Activated CD4-positive, alpha-beta T cell treated with anti-CD3 and anti-CD28 coated beads, Interleukin-2, amount 10 ng/mL, durations not matched to agents 24 days and 14 days (primary cell): ENCODE measurements at regions not wholly inside any gene's neighbourhood (a gene's known extent, or its start where the extent isn't known, plus 50 kb on each side); places are given as distances from the start of the nearest gene placed in this dataset.

Source experiments
- DNase-seq: peaks from one replicate; pipeline ENCODE4 v3.0.0; 2022
- H3K27ac Mint-ChIP-seq: one replicate; pipeline ENCODE4 v1.8.0; 2022; ENCODE audit warnings: mild to moderate bottlenecking, mixed read lengths
- H3K27me3 Mint-ChIP-seq: one replicate; pipeline ENCODE4 v1.8.0; 2022; ENCODE audit warnings: mixed read lengths
- H3K36me3 Mint-ChIP-seq: one replicate; pipeline ENCODE4 v1.8.0; 2022; ENCODE audit warnings: low read depth, mild to moderate bottlenecking, mixed read lengths
- H3K4me1 Mint-ChIP-seq: one replicate; pipeline ENCODE4 v1.8.0; 2021; ENCODE audit warnings: mixed read lengths
- H3K4me3 Mint-ChIP-seq: one replicate; pipeline ENCODE4 v1.8.0; 2022; ENCODE audit warnings: mild to moderate bottlenecking, moderate library complexity, mixed read lengths
- H3K9me3 Mint-ChIP-seq: one replicate; pipeline ENCODE4 v1.8.0; 2021; ENCODE audit warnings: mixed read lengths
- intact Hi-C: fragments of 100-400 bp; cut with micrococcal nuclease; formaldehyde crosslinking; loops from one replicate; pipeline ENCODE4 v1.15.1; 2023

DNA sequence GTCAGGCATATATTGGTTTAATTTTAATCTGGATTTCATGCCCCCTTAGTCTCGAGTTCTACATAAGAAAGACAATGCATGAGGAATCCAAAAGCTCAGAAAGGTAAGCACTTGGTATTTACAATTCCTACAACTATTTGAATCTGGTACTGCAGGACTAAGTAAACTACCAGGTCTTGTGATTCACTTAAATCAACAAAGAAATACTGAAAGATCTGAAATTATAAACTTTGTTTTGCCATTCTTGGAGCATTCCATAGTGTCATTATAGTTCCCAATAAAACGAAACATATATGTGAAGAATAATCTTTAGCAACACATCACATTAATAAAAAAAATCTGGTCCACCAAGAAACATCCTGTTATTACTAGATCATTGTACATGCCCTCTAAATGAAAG lies 482.3 kb downstream of the ANKRD50 start:
- Mint-ChIP-seq H3K36me3 (no peaks in the 10 kb centered on the region), H3K4me1 (no peaks in the 10 kb centered on the region), H3K4me3 (no peak overlapping the region), H3K27ac (no peak overlapping the region), H3K27me3 (no peaks in the 10 kb centered on the region), H3K9me3 (no peaks in the 10 kb centered on the region)
- intact Hi-C loops, result no loop called here
- DNase-seq, result no peak

GRCh38 chr4:124234771-124235170 lies 477.8 kb downstream of the ANKRD50 start:
- intact Hi-C loops, result no loop called here
- Mint-ChIP-seq H3K4me3 (no peak overlapping the region), H3K4me1 (no peaks in the 10 kb centered on the region), H3K27ac (no peak overlapping the region), H3K36me3 (no peaks in the 10 kb centered on the region), H3K9me3 (no peaks in the 10 kb centered on the region), H3K27me3 (no peaks in the 10 kb centered on the region)
- no peak for DNase-seq

DNA sequence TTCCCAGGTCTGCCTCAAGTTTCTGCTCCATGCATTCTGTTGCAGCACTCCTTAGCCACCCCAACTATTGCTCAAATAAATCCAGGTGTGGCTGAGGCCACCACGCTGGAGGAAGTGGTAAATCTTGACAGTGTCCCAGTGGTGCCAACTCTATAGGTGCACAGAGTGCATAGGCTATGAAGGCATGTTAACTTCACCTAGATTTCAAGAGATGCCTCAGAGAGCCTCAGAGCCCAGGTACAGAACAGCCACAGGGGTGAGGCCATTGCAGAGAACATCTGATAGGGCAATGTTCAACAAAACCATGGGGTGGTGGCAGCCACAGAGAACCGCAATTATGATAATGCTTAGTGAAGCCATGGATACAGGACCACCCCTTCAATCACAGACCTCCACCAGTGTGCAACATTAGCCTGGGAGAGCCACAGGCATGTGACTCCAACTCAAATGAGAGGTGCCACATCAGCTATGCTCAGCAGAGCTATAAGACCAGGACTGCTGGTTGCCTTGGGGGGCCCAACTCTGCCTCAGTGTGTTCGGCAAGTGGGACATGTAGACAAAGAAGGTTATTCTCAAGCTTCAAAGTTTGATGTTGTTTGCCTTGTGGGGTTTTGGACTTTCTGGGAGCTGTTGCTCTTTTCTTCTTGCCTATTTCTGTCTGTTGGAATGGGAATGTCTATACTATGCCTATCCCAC lies 468.7 kb downstream of the ANKRD50 start:
- H3K36me3 Mint-ChIP-seq, result no peaks in the 10 kb centered on the region
- H3K4me1 Mint-ChIP-seq, result no peaks in the 10 kb centered on the region
- no peak overlapping the region for H3K27ac Mint-ChIP-seq
- intact Hi-C loops, result no loop called here
- H3K4me3 Mint-ChIP-seq, result no peak overlapping the region
- no peaks in the 10 kb centered on the region for H3K9me3 Mint-ChIP-seq
- DNase-seq, result no peak
- no peaks in the 10 kb centered on the region for H3K27me3 Mint-ChIP-seq

- no peak for DNase-seq
- H3K27me3 Mint-ChIP-seq, result peaks cover 3% of the 10 kb centered on the region
- no peak overlapping the region for H3K27ac Mint-ChIP-seq
- no peaks in the 10 kb centered on the region for H3K4me1 Mint-ChIP-seq
- H3K9me3 Mint-ChIP-seq, result no peaks in the 10 kb centered on the region
- no peaks in the 10 kb centered on the region for H3K36me3 Mint-ChIP-seq
- intact Hi-C loops, result no loop called here
- no peak overlapping the region for H3K4me3 Mint-ChIP-seq
These were observed 459.5 kb downstream of the ANKRD50 start for GRCh38 chr4:124253080-124253479.

DNA sequence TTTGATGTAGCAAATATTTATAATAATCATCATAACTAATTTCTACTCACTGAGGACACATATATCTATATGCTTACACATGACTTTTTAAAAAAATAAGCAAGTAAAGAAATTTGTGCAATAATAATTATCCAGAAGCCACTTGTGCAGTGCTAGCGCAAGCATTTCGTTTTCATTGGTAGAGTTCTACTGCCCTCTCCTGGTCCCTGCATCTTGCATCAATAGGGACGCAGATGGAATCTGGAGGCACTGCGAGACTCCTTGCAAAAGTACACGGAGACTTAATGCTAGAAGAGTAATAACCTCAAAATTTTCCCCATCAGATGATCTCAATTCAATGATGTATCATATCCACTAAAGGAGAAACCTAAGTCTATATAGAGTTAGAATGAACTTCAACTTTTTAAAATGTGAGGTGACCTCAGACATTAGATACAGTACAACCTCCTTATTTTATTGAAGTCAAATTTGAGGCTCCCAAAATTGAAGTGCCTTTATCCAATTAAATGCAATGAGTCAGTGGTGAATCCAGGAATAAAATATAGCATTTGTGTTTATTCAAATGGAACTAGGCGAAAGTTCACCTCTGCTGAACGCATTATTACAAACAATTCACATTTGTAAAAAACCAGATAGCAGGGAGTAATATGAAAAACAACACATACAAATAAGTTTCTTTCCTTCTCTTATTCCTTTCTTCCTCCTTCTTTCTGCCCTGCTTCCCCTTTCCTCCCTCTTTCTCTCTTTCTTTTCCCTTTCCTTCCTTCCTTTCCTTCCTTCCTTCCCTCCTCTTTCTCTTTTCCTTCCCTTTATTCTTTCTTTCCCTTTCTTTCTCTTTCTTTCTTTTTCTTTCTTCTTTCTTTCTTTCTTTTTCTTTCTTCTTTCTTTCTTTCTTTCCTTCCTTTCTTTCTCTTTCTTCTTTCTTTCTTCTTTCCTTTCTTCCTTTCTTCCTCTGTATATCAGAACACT lies 450.0 kb downstream of the ANKRD50 start:
- Mint-ChIP-seq H3K27ac (no peak overlapping the region), H3K4me1 (no peaks in the 10 kb centered on the region), H3K36me3 (no peaks in the 10 kb centered on the region), H3K9me3 (no peaks in the 10 kb centered on the region), H3K27me3 (peaks cover 4% of the 10 kb centered on the region), H3K4me3 (no peak overlapping the region)
- intact Hi-C loops, result loop anchor here (2.0 to 5.0 kb wide), 3 partner anchors 490 to 1305 kb away; no protein-coding TSS in a partner anchor
- peak; percentile 82 for DNase-seq

GRCh38 chr4:124265701-124266100 lies 446.8 kb downstream of the ANKRD50 start:
- Mint-ChIP-seq H3K9me3 (no peaks in the 10 kb centered on the region), H3K27me3 (no peaks in the 10 kb centered on the region), H3K27ac (no peak overlapping the region), H3K4me3 (no peak overlapping the region), H3K36me3 (no peaks in the 10 kb centered on the region), H3K4me1 (no peaks in the 10 kb centered on the region)
- intact Hi-C loops, result no loop called here
- DNase-seq, result no peak

DNA sequence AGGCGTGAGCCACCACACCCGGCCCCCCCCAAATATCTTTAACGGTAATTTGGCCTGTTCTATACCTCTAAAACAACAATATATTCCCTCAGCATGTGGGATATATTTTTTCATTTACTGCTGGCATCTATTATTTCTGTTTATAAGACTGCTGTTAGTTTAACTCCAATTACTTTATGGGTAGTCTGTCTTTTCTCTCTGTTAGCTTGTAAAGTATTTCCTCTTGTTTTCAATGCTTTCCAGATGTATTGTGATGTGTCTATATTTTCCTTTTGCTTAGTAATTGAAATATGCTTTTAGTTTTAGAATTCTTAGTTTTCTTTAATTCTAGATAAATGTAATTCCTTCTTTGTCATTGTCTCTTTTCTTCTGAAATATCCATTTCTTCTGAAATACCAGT lies 445.8 kb downstream of the ANKRD50 start:
- no peak overlapping the region for H3K27ac Mint-ChIP-seq
- no peaks in the 10 kb centered on the region for H3K27me3 Mint-ChIP-seq
- intact Hi-C loops, result no loop called here
- DNase-seq, result no peak
- no peaks in the 10 kb centered on the region for H3K4me1 Mint-ChIP-seq
- H3K9me3 Mint-ChIP-seq, result no peaks in the 10 kb centered on the region
- no peak overlapping the region for H3K4me3 Mint-ChIP-seq
- no peaks in the 10 kb centered on the region for H3K36me3 Mint-ChIP-seq

- Mint-ChIP-seq H3K27ac (no peak overlapping the region), H3K27me3 (no peaks in the 10 kb centered on the region), H3K4me3 (no peak overlapping the region), H3K36me3 (no peaks in the 10 kb centered on the region), H3K4me1 (no peaks in the 10 kb centered on the region), H3K9me3 (no peaks in the 10 kb centered on the region)
- intact Hi-C loops, result no loop called here
- DNase-seq, result no peak
These were observed 436.1 kb downstream of the ANKRD50 start for GRCh38 chr4:124276461-124276860.

- H3K9me3 Mint-ChIP-seq, result no peaks in the 10 kb centered on the region
- no peaks in the 10 kb centered on the region for H3K36me3 Mint-ChIP-seq
- no peak overlapping the region for H3K4me3 Mint-ChIP-seq
These were observed 434.8 kb downstream of the ANKRD50 start for GRCh38 chr4:124277691-124278090.

DNA sequence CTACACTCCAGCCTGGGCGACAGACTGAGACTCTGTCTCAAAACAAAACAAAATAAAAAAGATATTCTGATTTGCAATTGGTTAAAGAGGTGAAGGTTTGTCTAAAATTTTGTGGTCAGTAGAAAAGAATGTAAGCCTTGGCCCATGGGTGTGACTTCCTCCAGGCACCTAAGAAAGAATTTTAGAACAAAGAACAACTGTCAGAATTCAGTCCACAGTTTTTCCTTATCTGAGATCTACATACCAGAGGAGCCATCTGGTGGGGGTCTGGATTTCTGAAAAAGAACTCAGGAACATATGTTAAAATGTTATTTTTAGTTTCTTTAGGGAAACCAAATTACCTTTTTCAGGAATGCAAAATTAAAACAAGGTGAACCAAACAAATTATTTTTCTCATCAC lies 434.1 kb downstream of the ANKRD50 start:
- intact Hi-C loops, result no loop called here
- Mint-ChIP-seq H3K27me3 (no peaks in the 10 kb centered on the region), H3K4me1 (no peaks in the 10 kb centered on the region), H3K4me3 (no peak overlapping the region), H3K36me3 (no peaks in the 10 kb centered on the region), H3K27ac (no peak overlapping the region), H3K9me3 (no peaks in the 10 kb centered on the region)
- DNase-seq, result no peak

More at GRCh38 chr4:124277691-124278090, 434.8 kb downstream of the ANKRD50 start:
- no peaks in the 10 kb centered on the region for H3K27me3 Mint-ChIP-seq
- H3K4me1 Mint-ChIP-seq, result no peaks in the 10 kb centered on the region
- intact Hi-C loops, result no loop called here
- no peak for DNase-seq
- H3K27ac Mint-ChIP-seq, result no peak overlapping the region

GRCh38 chr4:124279741-124280140 lies 432.8 kb downstream of the ANKRD50 start:
- H3K4me1 Mint-ChIP-seq, result no peaks in the 10 kb centered on the region
- H3K27me3 Mint-ChIP-seq, result no peaks in the 10 kb centered on the region
- DNase-seq, result no peak
- no peaks in the 10 kb centered on the region for H3K36me3 Mint-ChIP-seq
- no peak overlapping the region for H3K27ac Mint-ChIP-seq
- H3K9me3 Mint-ChIP-seq, result no peaks in the 10 kb centered on the region
- intact Hi-C loops, result no loop called here
- no peak overlapping the region for H3K4me3 Mint-ChIP-seq

GRCh38 chr4:124282301-124282898 lies 430.1 kb downstream of the ANKRD50 start:
- no peaks in the 10 kb centered on the region for H3K36me3 Mint-ChIP-seq
- no peaks in the 10 kb centered on the region for H3K4me1 Mint-ChIP-seq

GRCh38 chr4:124288706-124289486 lies 423.6 kb downstream of the ANKRD50 start:
- no peaks in the 10 kb centered on the region for H3K4me1 Mint-ChIP-seq
- H3K27me3 Mint-ChIP-seq, result no peaks in the 10 kb centered on the region
- H3K36me3 Mint-ChIP-seq, result no peaks in the 10 kb centered on the region
- intact Hi-C loops, result no loop called here
- no peak overlapping the region for H3K27ac Mint-ChIP-seq
- DNase-seq, result no peak
- H3K4me3 Mint-ChIP-seq, result no peak overlapping the region
- H3K9me3 Mint-ChIP-seq, result no peaks in the 10 kb centered on the region

More at GRCh38 chr4:124282301-124282898, 430.1 kb downstream of the ANKRD50 start:
- Mint-ChIP-seq H3K27ac (no peak overlapping the region), H3K9me3 (no peaks in the 10 kb centered on the region), H3K4me3 (no peak overlapping the region), H3K27me3 (no peaks in the 10 kb centered on the region)
- intact Hi-C loops, result no loop called here
- no peak for DNase-seq
